ENCODE measurements at regions not wholly inside any gene's neighbourhood (a gene's known extent, or its start where the extent isn't known, plus 50 kb on each side); places are given as distances from the start of the nearest gene placed in this dataset.

DNA sequence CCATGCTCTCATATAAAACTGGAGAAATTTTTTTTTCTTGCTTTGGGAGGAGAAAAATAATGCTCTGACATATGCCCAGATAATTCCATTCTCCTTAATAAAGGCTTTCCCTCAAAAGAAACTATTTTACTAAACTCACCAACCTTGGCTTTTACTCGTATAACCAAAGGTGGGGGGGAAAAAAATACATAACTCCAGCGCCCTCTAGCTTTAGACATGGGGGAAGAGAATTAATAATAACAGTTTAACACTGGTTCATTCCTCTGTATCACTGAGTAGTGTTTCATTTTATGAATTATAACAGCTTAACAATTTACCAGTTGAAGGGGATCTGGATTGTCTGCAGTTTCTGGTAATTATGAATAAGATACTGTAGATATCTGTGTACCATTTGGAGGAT is 1226.1 kb downstream of the GRIK2 start:
- TF ChIP-seq PCBP1 (IDR thresholded peaks at IDR 0.05; ENCODE audit: low read depth, low read length, poor library complexity, severe bottlenecking): no peak
- TF ChIP-seq, protein P1, sequence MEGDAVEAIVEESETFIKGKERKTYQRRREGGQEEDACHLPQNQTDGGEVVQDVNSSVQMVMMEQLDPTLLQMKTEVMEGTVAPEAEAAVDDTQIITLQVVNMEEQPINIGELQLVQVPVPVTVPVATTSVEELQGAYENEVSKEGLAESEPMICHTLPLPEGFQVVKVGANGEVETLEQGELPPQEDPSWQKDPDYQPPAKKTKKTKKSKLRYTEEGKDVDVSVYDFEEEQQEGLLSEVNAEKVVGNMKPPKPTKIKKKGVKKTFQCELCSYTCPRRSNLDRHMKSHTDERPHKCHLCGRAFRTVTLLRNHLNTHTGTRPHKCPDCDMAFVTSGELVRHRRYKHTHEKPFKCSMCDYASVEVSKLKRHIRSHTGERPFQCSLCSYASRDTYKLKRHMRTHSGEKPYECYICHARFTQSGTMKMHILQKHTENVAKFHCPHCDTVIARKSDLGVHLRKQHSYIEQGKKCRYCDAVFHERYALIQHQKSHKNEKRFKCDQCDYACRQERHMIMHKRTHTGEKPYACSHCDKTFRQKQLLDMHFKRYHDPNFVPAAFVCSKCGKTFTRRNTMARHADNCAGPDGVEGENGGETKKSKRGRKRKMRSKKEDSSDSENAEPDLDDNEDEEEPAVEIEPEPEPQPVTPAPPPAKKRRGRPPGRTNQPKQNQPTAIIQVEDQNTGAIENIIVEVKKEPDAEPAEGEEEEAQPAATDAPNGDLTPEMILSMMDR (IDR thresholded peaks at IDR 0.05 in 2 of 3, conservative IDR thresholded peaks at IDR 0.05 in 1 of 3; ENCODE audit: insufficient read depth in 2 of 3, low read depth in 1 of 3, low read length in 3 of 3): peak in 1 of 3 experiments; percentile 15; a peak in 1 of 6 replicates
- TF ChIP-seq, protein P2, sequence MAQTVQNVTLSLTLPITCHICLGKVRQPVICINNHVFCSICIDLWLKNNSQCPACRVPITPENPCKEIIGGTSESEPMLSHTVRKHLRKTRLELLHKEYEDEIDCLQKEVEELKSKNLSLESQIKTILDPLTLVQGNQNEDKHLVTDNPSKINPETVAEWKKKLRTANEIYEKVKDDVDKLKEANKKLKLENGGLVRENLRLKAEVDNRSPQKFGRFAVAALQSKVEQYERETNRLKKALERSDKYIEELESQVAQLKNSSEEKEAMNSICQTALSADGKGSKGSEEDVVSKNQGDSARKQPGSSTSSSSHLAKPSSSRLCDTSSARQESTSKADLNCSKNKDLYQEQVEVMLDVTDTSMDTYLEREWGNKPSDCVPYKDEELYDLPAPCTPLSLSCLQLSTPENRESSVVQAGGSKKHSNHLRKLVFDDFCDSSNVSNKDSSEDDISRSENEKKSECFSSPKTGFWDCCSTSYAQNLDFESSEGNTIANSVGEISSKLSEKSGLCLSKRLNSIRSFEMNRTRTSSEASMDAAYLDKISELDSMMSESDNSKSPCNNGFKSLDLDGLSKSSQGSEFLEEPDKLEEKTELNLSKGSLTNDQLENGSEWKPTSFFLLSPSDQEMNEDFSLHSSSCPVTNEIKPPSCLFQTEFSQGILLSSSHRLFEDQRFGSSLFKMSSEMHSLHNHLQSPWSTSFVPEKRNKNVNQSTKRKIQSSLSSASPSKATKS (CRISPR knock-in tag; IDR thresholded peaks at IDR 0.05): no peak
- TF ChIP-seq HDAC6 (IDR thresholded peaks at IDR 0.05; ENCODE audit: low read depth, low read length): no peak
- no peak for TF ChIP-seq SIX5 (IDR thresholded peaks at IDR 0.05; ENCODE audit: borderline replicate concordance in 1 of 2, insufficient read depth in 1 of 2, low read depth in 1 of 2, low read length in 2 of 2)
